Retinal pigment epithelial cell (primary cell): ENCODE measurements at regions not wholly inside any gene's neighbourhood (a gene's known extent, or its start where the extent isn't known, plus 50 kb on each side); places are given as distances from the start of the nearest gene placed in this dataset.

Experiments
- DNase-seq: peaks from one replicate; pipeline ENCODE4 v3.0.0-alpha.2; 2010; ENCODE audit warnings: low read depth
- H3K4me3 ChIP-seq: 2 replicates; pipeline ENCODE4 v1.5.1; 2011; ENCODE audit warnings: mild to moderate bottlenecking, low read length, control low read depth, moderate library complexity
- TF ChIP-seq, protein P1 (sequence below): conservative IDR thresholded peaks from 2 replicates; pipeline ENCODE4 v1.5.1; 2011; ENCODE audit warnings: low read depth, low read length, control low read depth, inconsistent platforms

DNA sequence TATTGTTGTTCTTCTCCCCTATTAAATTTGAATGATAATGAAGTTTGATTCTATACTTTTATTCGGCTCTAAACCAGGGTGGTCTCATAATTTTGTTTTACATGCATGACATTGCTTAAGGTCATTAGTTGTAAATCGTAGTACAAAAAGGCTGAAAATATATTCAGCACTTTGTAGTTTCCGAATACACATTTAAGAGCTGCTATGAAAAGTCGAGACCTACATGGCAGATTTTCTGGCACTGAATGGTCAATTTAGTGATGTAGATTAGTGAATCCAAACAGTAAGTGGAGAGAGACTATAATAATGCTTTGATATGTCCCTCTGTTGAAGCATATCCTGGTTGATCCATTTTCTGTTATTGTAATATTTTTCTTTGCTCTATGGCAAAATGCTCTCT lies 254.0 kb upstream of the SOX2 start:
- TF ChIP-seq, protein P1, sequence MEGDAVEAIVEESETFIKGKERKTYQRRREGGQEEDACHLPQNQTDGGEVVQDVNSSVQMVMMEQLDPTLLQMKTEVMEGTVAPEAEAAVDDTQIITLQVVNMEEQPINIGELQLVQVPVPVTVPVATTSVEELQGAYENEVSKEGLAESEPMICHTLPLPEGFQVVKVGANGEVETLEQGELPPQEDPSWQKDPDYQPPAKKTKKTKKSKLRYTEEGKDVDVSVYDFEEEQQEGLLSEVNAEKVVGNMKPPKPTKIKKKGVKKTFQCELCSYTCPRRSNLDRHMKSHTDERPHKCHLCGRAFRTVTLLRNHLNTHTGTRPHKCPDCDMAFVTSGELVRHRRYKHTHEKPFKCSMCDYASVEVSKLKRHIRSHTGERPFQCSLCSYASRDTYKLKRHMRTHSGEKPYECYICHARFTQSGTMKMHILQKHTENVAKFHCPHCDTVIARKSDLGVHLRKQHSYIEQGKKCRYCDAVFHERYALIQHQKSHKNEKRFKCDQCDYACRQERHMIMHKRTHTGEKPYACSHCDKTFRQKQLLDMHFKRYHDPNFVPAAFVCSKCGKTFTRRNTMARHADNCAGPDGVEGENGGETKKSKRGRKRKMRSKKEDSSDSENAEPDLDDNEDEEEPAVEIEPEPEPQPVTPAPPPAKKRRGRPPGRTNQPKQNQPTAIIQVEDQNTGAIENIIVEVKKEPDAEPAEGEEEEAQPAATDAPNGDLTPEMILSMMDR = no peak

DNA sequence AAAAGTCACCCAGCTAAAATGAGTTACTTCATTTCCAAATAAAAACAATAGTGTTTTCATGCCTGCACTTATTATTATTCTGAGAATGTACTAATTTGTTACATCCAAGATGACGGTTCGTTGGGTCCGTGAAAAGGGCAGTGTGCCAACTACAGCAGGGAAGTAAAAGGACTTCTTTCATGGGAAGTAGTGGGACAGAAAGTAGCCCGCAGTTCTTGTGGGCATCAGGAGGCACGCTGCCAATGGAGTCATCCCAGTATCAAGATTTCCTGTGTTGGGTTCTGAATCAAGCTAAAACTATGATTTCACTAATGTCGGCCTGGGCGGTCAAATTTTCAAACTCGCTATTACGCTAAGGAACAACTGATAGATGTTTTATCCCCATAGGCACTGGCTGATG lies 254.5 kb upstream of the SOX2 start:
- no peak for DNase-seq
- TF ChIP-seq, protein P1 = no peak
- H3K4me3 ChIP-seq = no peak overlapping the region

More for the DNA sequence above, 254.0 kb upstream of the SOX2 start:
- no peak overlapping the region for H3K4me3 ChIP-seq
- DNase-seq = no peak

DNA sequence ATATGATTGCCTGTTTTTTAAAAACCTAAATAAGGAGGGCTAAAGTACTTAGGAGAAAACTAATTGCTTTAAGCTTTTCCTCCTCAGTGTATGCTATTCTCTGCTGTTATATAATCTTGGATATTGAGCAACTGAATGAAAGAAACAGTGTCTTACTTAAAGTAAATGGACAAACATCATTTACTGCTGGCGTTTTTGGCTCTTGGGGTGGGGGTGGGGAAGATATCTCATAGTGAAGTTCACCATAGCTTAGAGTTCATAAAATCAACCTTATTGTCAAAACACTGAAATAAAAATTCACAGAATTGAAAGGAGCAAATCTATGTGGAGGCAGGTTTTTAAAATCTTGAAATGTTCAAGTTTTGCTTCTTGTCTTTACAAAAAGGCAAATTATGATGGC lies 256.4 kb upstream of the SOX2 start:
- H3K4me3 ChIP-seq = no peak overlapping the region
- DNase-seq = no peak
- TF ChIP-seq, protein P1 = no peak

DNA sequence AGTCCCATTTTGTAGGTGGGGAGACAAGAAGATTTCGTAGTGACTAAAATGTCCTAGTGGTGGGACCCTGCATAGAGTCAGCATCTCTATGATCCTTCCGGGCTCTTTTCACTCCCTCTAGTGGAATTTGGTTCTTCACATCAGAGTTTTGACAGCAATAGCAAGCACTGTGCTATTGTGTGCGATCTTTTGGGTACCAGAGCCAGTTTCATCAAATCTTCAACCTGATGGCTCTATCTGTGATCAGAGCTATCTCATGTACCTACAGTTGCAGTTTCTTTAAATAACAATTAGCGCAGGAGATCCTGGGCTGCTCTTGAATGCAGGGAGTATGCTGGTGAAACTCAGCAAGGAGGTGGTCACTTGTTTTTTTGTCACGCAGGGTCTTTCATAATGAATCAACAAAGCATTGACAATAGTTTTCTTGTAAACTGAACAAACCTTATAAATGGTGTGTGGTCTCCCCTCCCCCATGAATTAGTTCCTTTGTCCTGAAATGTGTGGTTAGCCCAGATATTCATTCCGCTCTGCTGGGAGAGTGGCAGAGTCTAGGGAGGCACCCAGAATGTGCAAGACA lies 257.2 kb upstream of the SOX2 start:
- TF ChIP-seq, protein P1 = no peak
- no peak overlapping the region for H3K4me3 ChIP-seq
- DNase-seq = no peak

DNA sequence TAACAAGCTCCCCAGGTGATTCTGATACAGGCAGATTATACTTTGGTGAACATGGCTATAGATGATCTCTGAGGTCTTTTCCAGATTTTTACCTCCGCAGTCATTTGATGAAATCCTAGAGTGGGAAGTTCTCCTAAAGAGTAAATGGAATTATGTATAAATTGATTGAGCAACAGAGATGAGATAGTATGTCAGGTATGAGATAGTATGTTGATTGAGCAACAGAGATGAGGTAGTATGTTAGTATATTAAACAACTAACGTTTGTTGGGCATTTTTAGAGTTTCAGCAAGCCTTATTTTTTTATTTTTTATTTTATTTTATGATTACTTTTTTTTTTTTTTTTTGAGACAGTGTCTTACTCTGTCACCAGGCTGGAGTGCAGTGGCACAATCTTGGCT lies 265.0 kb upstream of the SOX2 start:
- no peak overlapping the region for H3K4me3 ChIP-seq
- no peak for DNase-seq
- TF ChIP-seq, protein P1 = no peak

DNA sequence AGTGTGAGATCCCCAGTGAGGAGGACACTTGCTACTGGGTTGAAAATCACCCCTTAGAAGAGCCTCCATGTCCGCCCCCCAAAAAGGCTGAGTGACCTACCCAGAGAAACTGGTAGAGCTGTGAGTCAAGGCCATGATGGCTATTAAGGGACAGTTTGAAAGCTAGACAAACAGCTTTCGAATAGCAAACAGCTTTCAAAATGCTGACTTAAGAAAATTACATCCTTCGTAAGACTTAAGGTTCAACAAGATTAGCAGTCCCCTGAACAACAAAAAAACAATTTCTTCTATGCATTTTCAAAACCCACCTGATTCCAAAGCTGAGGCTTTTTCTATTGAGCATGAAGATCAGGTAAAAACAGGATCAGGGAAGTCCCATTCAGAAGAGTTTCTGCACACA lies 269.7 kb upstream of the SOX2 start:
- no peak for DNase-seq

DNA sequence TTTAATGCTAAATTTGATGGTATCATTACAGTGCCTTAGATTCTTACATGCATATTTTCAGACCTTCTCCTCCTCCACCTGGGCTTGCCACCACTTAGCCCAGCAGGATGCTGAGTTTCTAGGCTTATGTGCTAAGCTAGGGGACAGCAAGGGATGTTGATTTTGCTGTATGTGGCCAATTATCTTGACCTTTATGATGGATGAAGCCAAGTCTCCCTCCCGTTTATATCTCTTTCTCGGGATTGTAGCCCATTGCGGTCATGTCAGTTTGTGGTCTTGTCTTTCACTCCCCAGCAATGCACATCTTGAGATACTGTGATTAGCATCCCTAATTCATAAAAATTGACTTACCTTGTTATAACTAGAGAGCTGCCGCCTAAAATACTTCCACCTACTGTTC lies 278.7 kb upstream of the SOX2 start:
- no peak for DNase-seq
- TF ChIP-seq, protein P1 = no peak
- no peak overlapping the region for H3K4me3 ChIP-seq

More for the DNA sequence above, 269.7 kb upstream of the SOX2 start:
- H3K4me3 ChIP-seq = no peak overlapping the region
- TF ChIP-seq, protein P1 = no peak
